ENCODE measurements at regions not wholly inside any gene's neighbourhood (a gene's known extent, or its start where the extent isn't known, plus 50 kb on each side); places are given as distances from the start of the nearest gene placed in this dataset.
A peak's percentile ranks its signal among the peaks of the same experiment; 100 is the strongest.

GRCh38 chr22:42323971-42324370 lies 53.5 kb upstream of the TCF20 start:
- Histone ChIP-seq H3K36me3 (ENCODE audit: insufficient read depth, low read length) (no peaks in the 10 kb centered on the region), H2AFZ (ENCODE audit: low read length) (no peak overlapping the region), H3K4me2 (ENCODE audit: low read depth, low read length, poor library complexity, severe bottlenecking) (peak overlapping the region; percentile 74), H3K4me3 (ENCODE audit: low read length, poor library complexity, severe bottlenecking) (peak overlapping the region; percentile 64), H3K9me2 (replicated peaks; ENCODE audit: low read depth, low read length) (no peaks in the 10 kb centered on the region), H3F3A (ENCODE audit: low read depth) (peaks cover 4% of the 10 kb centered on the region), H4K20me1 (ENCODE audit: insufficient read depth, low read length, poor library complexity, severe bottlenecking) (no peaks in the 10 kb centered on the region), H3K9me3 (ENCODE audit: insufficient read depth, low read depth, low read length) (no peaks in the 10 kb centered on the region), H3K79me2 (ENCODE audit: insufficient read depth, low read length) (peaks cover 47% of the 10 kb centered on the region), H3K4me1 (ENCODE audit: insufficient read depth, low read length, poor library complexity, severe bottlenecking) (peaks cover 53% of the 10 kb centered on the region), H3K9ac (ENCODE audit: low read depth, low read length, poor library complexity, severe bottlenecking) (peak overlapping the region; percentile 53), H3K27me3 (ENCODE audit: insufficient read depth, low read length, poor library complexity, severe bottlenecking) (no peaks in the 10 kb centered on the region)
- TF ChIP-seq, protein P1, sequence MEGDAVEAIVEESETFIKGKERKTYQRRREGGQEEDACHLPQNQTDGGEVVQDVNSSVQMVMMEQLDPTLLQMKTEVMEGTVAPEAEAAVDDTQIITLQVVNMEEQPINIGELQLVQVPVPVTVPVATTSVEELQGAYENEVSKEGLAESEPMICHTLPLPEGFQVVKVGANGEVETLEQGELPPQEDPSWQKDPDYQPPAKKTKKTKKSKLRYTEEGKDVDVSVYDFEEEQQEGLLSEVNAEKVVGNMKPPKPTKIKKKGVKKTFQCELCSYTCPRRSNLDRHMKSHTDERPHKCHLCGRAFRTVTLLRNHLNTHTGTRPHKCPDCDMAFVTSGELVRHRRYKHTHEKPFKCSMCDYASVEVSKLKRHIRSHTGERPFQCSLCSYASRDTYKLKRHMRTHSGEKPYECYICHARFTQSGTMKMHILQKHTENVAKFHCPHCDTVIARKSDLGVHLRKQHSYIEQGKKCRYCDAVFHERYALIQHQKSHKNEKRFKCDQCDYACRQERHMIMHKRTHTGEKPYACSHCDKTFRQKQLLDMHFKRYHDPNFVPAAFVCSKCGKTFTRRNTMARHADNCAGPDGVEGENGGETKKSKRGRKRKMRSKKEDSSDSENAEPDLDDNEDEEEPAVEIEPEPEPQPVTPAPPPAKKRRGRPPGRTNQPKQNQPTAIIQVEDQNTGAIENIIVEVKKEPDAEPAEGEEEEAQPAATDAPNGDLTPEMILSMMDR (conservative IDR thresholded peaks at IDR 0.05; ENCODE audit: low read length), result no peak
- no peak for TF ChIP-seq EZH2phosphoT487 (IDR thresholded peaks at IDR 0.05; ENCODE audit: borderline replicate concordance)

GRCh38 chr22:42322562-42322926 lies 52.1 kb upstream of the TCF20 start:
- no peaks in the 10 kb centered on the region for H3K9me3 ChIP-seq (ENCODE audit: insufficient read depth, low read depth, low read length)
- no peaks in the 10 kb centered on the region for H3K9me2 ChIP-seq (replicated peaks; ENCODE audit: low read depth, low read length)
- H3K4me3 ChIP-seq (ENCODE audit: low read length, poor library complexity, severe bottlenecking), result no peak overlapping the region
- H2AFZ ChIP-seq (ENCODE audit: low read length), result no peak overlapping the region
- H3K9ac ChIP-seq (ENCODE audit: low read depth, low read length, poor library complexity, severe bottlenecking), result no peak overlapping the region
- H3K4me1 ChIP-seq (ENCODE audit: insufficient read depth, low read length, poor library complexity, severe bottlenecking), result peaks cover 39% of the 10 kb centered on the region
- H3K4me2 ChIP-seq (ENCODE audit: low read depth, low read length, poor library complexity, severe bottlenecking), result no peak overlapping the region
- H4K20me1 ChIP-seq (ENCODE audit: insufficient read depth, low read length, poor library complexity, severe bottlenecking), result no peaks in the 10 kb centered on the region
- TF ChIP-seq, protein P1 (conservative IDR thresholded peaks at IDR 0.05; ENCODE audit: low read length), result no peak
- peaks cover 38% of the 10 kb centered on the region for H3K79me2 ChIP-seq (ENCODE audit: insufficient read depth, low read length)
- no peaks in the 10 kb centered on the region for H3K36me3 ChIP-seq (ENCODE audit: insufficient read depth, low read length)
- peaks cover 4% of the 10 kb centered on the region for H3F3A ChIP-seq (ENCODE audit: low read depth)
- no peaks in the 10 kb centered on the region for H3K27me3 ChIP-seq (ENCODE audit: insufficient read depth, low read length, poor library complexity, severe bottlenecking)

GRCh38 chr22:42321908-42322561 lies 51.6 kb upstream of the TCF20 start:
- Histone ChIP-seq H3K9ac (ENCODE audit: low read depth, low read length, poor library complexity, severe bottlenecking) (no peak overlapping the region), H3K27me3 (ENCODE audit: insufficient read depth, low read length, poor library complexity, severe bottlenecking) (no peaks in the 10 kb centered on the region), H3K36me3 (ENCODE audit: insufficient read depth, low read length) (no peaks in the 10 kb centered on the region), H3K79me2 (ENCODE audit: insufficient read depth, low read length) (peaks cover 33% of the 10 kb centered on the region), H3K4me3 (ENCODE audit: low read length, poor library complexity, severe bottlenecking) (no peak overlapping the region), H3K9me2 (replicated peaks; ENCODE audit: low read depth, low read length) (no peaks in the 10 kb centered on the region), H3K4me1 (ENCODE audit: insufficient read depth, low read length, poor library complexity, severe bottlenecking) (peaks cover 34% of the 10 kb centered on the region), H3F3A (ENCODE audit: low read depth) (peaks cover 4% of the 10 kb centered on the region), H3K4me2 (ENCODE audit: low read depth, low read length, poor library complexity, severe bottlenecking) (no peak overlapping the region), H3K9me3 (ENCODE audit: insufficient read depth, low read depth, low read length) (no peaks in the 10 kb centered on the region), H2AFZ (ENCODE audit: low read length) (no peak overlapping the region), H4K20me1 (ENCODE audit: insufficient read depth, low read length, poor library complexity, severe bottlenecking) (no peaks in the 10 kb centered on the region)
- TF ChIP-seq EZH2phosphoT487 (IDR thresholded peaks at IDR 0.05; ENCODE audit: borderline replicate concordance), result no peak
- TF ChIP-seq, protein P1 (conservative IDR thresholded peaks at IDR 0.05; ENCODE audit: low read length), result no peak

All from Loucy (cell line).